ENCODE measurements at regions not wholly inside any gene's neighbourhood (a gene's known extent, or its start where the extent isn't known, plus 50 kb on each side); places are given as distances from the start of the nearest gene placed in this dataset.

DNA sequence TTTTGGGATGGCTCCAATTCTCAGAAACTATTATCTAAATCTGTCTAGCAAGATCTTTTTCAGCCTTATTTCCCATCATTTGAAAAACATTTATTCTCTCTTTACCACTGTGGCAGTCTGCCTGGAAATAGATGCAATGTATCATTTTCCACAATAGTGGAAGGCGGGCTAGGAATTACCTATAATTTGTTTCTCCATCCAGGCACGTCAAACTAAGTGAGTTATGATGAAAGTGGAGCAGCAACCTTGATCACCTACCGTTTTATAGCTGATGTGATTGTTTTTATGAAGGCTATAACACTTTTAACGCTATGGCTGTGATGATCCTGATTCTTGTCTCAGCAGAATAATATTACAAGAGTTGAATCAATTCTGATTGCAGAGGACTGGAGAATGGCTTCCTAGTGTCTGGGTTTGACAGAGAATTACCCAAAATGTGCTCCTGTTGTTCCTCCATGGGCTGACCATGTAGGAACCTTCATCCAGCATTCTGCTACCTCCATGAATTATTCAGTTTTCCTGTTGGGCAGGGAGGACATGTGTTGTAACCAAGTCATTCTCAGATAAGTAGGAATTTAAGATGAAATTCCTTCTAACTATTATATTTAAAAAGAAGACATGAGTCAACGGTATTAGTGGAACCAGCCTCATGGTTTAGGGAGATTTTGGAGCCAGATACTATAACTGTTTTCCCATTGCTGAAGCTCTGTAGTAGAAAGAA lies 231.5 kb upstream of the SGO1 start:
- TF ChIP-seq CTCF (IDR thresholded peaks at IDR 0.05; ENCODE audit: low read depth, low read length): no peak
- CTCF ChIA-PET: no interaction called here
- DNase-seq (ENCODE audit: low read depth, low spot score): no peak
- POLR2A ChIA-PET: no interaction called here
- H3K27ac ChIP-seq (ENCODE audit: low read depth, low read length): no peak overlapping the region
- no peak overlapping the region for H3K4me3 ChIP-seq (ENCODE audit: low read depth, low read length)
- no peaks in the 10 kb centered on the region for H3K27me3 ChIP-seq (ENCODE audit: control insufficient read depth, insufficient read depth, low read length)
- no peaks in the 10 kb centered on the region for H3K9me3 ChIP-seq (ENCODE audit: control insufficient read depth, insufficient read depth, low read length)

DNA sequence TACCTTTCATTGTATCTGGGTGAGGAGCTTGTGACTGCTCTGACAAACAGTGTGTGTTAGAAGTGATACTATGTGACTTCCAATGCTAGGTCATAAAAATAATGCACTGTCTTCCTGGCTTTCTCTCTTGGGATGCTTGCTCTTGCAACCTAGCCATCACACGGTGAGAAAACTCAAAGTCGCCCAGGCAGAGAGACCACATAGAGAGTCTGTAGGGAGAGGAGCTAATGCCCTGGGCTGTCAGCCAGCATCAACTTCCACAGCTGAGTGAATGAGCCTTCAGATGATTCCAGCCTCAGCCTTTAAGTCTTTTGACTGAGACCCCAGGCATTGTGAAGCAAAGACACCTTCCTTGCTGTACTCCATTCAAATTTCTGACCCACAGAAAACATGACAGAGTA lies 220.6 kb upstream of the SGO1 start:
- POLR2A ChIA-PET: no interaction called here
- H3K4me3 ChIP-seq (ENCODE audit: low read depth, low read length): no peak overlapping the region
- H3K27me3 ChIP-seq (ENCODE audit: control insufficient read depth, insufficient read depth, low read length): no peaks in the 10 kb centered on the region
- TF ChIP-seq CTCF (IDR thresholded peaks at IDR 0.05; ENCODE audit: low read depth, low read length): no peak
- H3K9me3 ChIP-seq (ENCODE audit: control insufficient read depth, insufficient read depth, low read length): no peaks in the 10 kb centered on the region
- CTCF ChIA-PET: no interaction called here
- no peak overlapping the region for H3K27ac ChIP-seq (ENCODE audit: low read depth, low read length)
- DNase-seq (ENCODE audit: low read depth, low spot score): no peak

DNA sequence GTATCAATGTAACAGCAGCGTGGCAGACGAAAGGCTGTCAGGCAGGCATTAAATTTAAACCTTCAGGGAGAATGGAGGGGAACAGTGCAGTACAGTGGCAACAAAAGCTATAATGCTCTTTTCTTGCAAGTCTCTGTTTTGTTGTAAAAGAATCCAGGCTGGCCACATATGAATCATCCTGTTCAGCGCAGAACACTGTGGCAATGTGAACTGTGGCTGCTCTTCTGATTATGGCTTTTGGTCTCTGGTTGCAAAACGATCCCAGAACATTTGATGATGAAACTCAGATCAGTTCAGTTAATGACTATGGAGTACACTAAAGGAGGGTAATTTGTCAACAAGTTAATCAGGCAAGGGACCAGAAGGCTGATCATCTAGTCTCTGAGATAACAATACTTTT lies 219.7 kb upstream of the SGO1 start:
- POLR2A ChIA-PET: no interaction called here
- CTCF ChIA-PET: no interaction called here
- TF ChIP-seq CTCF (IDR thresholded peaks at IDR 0.05; ENCODE audit: low read depth, low read length): no peak
- H3K9me3 ChIP-seq (ENCODE audit: control insufficient read depth, insufficient read depth, low read length): no peaks in the 10 kb centered on the region
- H3K4me3 ChIP-seq (ENCODE audit: low read depth, low read length): no peak overlapping the region
- no peaks in the 10 kb centered on the region for H3K27me3 ChIP-seq (ENCODE audit: control insufficient read depth, insufficient read depth, low read length)
- DNase-seq (ENCODE audit: low read depth, low spot score): no peak
- H3K27ac ChIP-seq (ENCODE audit: low read depth, low read length): no peak overlapping the region

DNA sequence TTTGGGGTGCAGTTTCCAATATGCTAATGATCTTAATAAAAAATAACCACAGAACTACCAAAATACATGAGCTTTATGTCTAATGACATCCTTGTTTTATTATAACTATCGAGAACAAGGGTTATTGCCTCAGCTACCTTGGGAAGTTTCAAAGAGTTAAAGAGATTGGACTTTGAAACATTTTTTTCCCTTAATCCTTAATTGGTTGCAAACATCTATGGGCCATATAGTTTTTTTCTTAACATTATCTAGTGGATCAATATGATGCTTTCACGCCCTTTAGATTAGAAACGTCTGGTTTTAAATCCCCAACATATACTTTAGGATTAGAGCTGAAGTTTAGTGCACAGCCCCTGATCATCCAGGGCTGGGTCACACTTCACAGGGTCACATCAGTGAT lies 219.2 kb upstream of the SGO1 start:
- no peak overlapping the region for H3K4me3 ChIP-seq (ENCODE audit: low read depth, low read length)
- DNase-seq (ENCODE audit: low read depth, low spot score): no peak
- POLR2A ChIA-PET: no interaction called here
- no peak for TF ChIP-seq CTCF (IDR thresholded peaks at IDR 0.05; ENCODE audit: low read depth, low read length)
- no peak overlapping the region for H3K27ac ChIP-seq (ENCODE audit: low read depth, low read length)
- CTCF ChIA-PET: no interaction called here
- H3K27me3 ChIP-seq (ENCODE audit: control insufficient read depth, insufficient read depth, low read length): no peaks in the 10 kb centered on the region
- H3K9me3 ChIP-seq (ENCODE audit: control insufficient read depth, insufficient read depth, low read length): no peaks in the 10 kb centered on the region

DNA sequence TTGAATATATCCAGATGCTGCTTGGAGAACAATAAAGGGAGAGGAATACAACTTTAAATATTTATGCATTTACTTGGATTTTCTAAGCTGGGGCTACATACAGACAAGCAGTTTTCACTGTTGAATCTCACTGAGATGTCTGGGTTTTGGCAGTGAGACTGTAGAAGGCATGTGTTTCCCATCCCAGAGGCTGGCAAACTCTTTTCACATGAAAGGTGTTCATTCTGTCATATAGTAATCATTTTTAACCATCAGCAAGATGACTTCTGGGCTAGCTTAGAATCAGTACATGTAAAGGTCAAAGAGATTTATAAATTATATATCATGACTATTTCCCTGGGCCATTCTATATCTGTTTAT lies 218.7 kb upstream of the SGO1 start:
- no peak for DNase-seq (ENCODE audit: low read depth, low spot score)
- Histone ChIP-seq H3K4me3 (ENCODE audit: low read depth, low read length) (no peak overlapping the region), H3K27ac (ENCODE audit: low read depth, low read length) (no peak overlapping the region), H3K27me3 (ENCODE audit: control insufficient read depth, insufficient read depth, low read length) (no peaks in the 10 kb centered on the region), H3K9me3 (ENCODE audit: control insufficient read depth, insufficient read depth, low read length) (no peaks in the 10 kb centered on the region)
- POLR2A ChIA-PET: no interaction called here
- CTCF ChIA-PET: no interaction called here
- no peak for TF ChIP-seq CTCF (IDR thresholded peaks at IDR 0.05; ENCODE audit: low read depth, low read length)

All from AG04450 (cell line).